Right ventricle myocardium inferior (tissue), 1 donor: ENCODE measurements at regions not wholly inside any gene's neighbourhood (a gene's known extent, or its start where the extent isn't known, plus 50 kb on each side); places are given as distances from the start of the nearest gene placed in this dataset.

Experiments
- ATAC-seq: fragments of 200-7000 bp; cut with Tn5 transposase; one replicate; pipeline ENCODE4 v1.9.1; 2020; ENCODE audit warnings: mild to moderate bottlenecking, moderate library complexity
- DNase-seq: peaks from one replicate; pipeline ENCODE4 v3.0.0; 2021; ENCODE audit errors: missing footprints
- intact Hi-C: fragments of 100-400 bp; cut with DNase I; formaldehyde crosslinking; loops from one replicate; pipeline ENCODE4 v1.11.0; 2022
- donor health status: DM: no; HTN: yes; CAD: no; lungs with severe emphysema.

DNA sequence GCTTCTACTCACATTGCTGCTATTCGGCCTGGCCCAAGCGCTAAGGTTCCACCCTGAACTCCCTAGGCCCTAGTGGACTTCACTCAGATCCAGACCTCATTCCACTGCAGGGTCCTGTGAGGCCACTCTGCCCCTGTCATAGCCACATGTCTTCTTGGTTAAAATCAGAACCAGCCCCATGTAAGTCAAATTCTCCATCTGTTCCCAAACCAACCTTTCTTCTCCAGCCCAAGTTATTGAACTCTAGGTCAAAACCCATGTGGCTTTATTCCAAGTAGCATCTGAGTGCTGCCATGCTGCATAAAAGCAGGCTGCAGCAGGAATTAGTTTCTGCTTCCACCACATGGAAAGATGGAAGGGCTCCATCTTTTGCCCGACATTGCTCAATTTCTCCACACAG is 281.2 kb downstream of the SNX13 start:
- intact Hi-C loops, result no loop called here
- ATAC-seq, result no peak
- no peak for DNase-seq

- intact Hi-C loops, result no loop called here
- DNase-seq (no peak), ATAC-seq (no peak)
Measured at GRCh38 chr7:17660116-17660515, 280.2 kb downstream of the SNX13 start.

DNA sequence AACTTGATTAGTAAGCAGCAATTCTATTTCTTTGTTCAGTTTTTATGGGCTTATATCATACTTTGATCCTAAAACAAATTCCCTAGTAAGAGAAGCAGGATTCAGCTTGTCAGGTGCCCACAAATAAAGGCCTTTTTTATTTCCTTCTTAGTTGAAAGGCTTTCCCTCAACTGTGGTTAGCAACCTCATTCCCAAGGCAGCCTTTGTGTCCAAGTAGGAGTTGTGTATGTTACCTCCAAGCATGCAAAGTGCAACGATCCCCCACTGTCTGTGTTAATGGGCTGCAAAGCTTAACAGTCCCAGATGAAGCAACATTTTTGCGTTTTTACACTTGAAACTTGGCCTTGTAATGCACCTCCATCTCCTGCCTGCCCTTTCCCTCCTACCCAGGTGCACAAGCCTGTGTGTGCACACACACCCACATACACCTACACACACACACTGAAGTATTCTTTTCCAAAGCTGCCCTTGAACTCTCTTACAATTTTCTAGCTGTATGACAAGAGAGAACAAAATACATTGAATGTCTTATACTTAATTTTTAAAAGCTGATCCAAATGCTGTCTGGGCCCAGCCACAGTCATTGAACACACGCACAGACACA is 278.2 kb downstream of the SNX13 start:
- intact Hi-C loops, result no loop called here
- ATAC-seq (no peak), DNase-seq (no peak)

GRCh38 chr7:17663061-17663675 is 277.1 kb downstream of the SNX13 start:
- no peak for DNase-seq
- ATAC-seq, result no peak
- intact Hi-C loops, result no loop called here

- DNase-seq, result peak; percentile 63
Measured at GRCh38 chr7:17665029-17665428, 275.3 kb downstream of the SNX13 start.

DNA sequence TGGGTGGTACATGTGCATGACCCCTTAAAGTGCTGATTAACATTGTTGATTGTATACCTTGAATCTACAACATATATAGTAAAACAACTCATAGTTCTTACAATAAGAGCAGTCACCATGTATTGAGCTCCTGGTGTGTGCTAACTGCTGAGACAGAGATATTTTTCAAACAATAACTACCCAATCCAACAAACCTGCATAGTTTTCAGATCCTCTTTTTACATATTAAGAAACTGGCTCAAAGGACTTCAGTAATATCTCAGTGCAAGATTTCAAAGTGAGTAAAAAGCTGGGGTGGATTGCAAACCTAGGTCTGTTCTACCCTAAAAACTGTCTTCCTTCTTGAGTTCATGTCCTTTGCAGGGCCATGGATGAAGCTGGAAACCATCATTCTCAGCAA is 272.2 kb downstream of the SNX13 start:
- ATAC-seq (no peak), DNase-seq (no peak)
- intact Hi-C loops, result no loop called here

More at GRCh38 chr7:17665029-17665428, 275.3 kb downstream of the SNX13 start:
- intact Hi-C loops, result no loop called here
- no peak for ATAC-seq

DNA sequence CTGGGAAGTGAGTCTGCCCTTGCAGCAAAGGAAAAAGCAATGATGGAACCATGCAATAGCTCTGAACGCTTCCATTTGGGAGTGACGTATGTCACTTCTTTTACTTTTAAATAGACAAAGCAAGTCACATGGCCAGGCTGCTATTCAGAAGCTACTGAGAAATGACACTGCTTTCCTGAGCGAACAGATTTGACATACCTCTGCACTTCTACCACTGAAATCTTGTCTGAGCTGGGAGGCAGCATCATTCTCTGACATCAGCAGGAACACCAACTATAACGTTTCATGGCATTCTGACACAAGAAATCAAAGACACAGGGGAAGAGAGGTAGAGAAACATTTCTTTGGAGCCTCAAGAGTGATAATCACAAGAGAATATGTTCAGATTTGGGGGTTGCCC is 271.1 kb downstream of the SNX13 start:
- ATAC-seq (no peak), DNase-seq (no peak)
- intact Hi-C loops, result no loop called here

DNA sequence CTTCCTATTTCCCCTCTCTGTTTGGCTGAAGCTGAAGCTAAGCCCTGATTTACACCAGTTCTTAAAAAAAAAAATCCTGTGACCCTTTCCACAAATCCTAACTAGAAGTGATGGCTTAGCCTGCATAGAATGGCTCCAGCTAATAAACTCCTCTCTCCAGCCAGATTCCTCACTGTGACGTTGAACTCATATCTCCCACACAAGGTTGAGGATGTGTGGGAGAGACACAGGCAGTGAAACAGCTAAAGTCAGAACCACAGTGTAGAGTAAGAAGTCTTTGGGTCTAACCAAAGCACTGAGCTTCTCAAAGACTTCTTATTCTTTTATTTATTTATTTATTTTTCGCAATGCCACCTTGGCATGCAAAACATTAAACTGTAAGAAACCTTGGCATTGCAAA is 268.3 kb downstream of the SNX13 start:
- DNase-seq (no peak), ATAC-seq (no peak)
- intact Hi-C loops, result no loop called here

DNA sequence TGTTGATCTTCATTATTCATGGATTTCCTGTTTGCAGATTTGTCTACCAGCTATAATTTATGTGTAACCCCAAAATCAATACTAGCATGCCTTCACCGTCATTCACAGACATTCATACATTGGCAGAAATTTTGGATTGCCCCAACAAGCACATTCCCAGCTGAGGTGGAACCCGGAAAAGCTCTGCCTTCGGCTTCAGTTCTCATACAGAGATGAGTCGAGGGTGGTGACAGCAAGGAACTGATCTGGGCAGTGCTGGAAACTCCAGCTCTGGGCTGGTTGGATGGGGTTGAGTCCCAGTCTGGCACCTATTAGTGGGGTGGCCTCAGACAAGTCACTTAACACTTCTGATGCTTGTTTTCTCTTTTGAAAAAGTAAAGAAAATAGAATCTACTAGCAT is 267.5 kb downstream of the SNX13 start:
- intact Hi-C loops, result no loop called here
- no peak for ATAC-seq
- DNase-seq, result no peak

DNA sequence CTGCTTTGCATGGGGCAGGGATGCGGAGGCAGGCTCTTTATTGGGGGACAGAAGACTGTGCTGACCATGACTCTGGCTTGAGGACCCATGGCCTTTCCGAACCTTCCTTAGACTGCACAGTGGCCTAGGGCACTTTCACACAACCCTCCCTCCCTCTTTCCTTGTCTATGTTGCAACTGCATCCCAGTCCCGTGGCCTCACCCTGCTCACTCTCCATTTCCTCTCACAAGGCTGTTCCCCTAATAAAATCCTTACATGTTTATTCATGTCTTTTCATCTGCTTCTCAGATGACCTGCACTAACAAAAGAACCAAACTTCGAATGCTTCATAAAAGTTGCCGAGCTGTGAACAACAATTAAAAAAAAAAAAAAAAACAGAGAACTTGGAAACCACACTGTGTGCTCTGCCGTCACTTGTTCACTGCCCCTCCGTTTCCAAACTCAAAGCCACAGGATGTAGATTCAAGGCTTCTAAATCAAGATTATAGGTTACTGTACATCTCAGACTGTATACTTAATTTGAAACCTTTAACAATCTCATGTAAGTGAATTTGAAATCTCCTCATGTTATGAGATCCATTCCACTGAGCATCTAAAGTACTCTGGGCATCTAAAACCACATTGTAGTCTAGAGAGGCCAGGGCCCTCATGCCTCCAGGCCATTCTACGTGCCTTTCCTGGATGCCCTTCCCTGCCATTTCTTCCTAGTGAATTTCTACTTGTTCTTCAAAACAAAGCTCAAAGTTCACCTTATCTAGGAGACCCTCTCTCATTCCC is 265.9 kb downstream of the SNX13 start:
- ATAC-seq, result no peak
- intact Hi-C loops, result no loop called here
- DNase-seq, result no peak

DNA sequence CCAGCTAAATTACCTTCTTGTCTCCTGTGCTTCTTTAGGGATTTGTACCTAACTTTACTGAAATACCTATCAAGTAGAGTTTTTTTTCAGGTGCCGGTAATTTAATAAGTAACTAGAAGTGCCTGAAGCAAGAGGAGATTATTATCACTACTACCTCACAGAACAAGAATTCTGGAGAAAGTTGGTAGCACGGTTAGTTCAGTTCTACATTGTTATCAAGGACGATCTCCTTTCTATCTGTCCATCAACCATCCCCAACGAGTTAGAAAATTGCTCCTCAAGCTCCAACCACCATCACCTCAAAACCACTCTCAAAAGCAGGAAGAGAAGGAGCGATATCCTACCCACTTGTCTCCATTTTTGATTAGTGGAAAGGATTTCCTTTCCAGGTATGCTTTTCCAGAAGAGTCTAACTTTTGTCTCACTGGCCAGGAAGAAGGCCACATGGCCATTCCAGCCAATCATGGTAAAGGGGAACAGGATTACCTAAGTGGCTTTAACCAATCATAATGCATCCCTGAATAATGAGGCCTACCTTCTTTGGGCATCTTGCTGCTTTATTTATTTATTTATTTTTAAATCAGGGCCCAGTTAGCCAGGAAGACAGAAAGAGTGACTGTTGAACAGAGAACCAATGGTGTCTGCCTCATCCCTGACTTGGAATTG is 265.2 kb downstream of the SNX13 start:
- intact Hi-C loops, result no loop called here

GRCh38 chr7:17677408-17677807 is 262.9 kb downstream of the SNX13 start:
- no peak for ATAC-seq
- DNase-seq, result no peak
- intact Hi-C loops, result no loop called here

More for the DNA sequence above, 265.2 kb downstream of the SNX13 start:
- ATAC-seq (no peak), DNase-seq (no peak)

DNA sequence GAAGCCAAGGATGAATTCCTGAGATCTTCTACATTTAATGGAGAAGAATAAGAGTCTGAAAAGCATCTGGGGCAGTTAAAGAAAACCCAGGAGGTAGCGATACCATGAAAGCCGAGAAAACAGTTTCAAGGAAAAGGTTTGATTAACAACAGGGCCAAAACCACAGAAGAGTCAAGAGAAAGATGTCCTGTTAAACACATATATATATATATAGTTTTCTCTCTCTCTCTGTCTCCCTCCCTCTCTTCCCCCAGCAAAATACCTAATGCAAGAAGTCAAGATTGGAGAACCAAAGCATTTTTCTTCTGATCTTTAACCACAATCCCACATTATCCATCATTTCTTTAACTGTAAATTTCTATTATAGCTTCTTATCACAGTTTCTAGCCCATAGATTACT is 261.4 kb downstream of the SNX13 start:
- intact Hi-C loops, result no loop called here
- no peak for ATAC-seq
- DNase-seq, result no peak

DNA sequence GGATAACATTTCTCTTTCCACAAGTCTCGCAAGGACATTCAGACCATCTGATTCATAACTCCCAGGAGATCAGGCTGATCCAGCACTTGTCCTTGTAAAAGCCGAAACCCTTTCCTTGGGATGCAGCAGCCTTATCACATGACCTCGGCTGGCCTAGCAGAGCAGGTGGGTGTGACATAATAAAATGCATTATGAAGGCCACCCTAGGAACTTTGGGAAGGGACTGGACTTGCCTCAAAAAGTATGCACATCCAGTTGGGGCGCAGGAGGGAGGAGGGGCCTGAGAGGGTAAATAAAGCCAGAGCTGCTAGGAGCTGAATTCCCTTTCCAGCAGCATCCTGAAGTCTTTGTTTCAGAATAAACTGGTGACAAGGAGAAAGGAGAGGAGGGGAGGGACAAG is 260.8 kb downstream of the SNX13 start:
- peak; percentile 93 for ATAC-seq
- intact Hi-C loops, result no loop called here
- peak; percentile 57 for DNase-seq

DNA sequence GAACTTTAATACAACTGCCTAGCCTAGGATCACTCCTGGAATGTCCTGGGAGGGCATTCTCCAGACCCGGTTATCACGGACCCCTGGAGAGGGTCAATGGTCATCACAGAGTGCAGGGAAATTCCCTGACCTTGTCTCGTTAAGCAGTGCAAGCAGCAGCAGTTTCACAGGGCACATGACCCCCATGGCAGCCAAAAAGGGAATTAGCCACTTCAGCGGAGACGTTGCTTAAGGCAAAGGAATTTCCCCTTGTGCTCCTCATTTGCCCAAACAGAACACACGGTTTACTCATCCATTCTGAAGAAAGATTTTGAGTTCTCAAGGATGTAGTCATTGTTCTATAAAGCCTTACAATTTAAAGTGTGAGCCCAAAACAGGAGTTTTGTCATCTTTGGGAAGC is 260.3 kb downstream of the SNX13 start:
- DNase-seq, result no peak
- intact Hi-C loops, result loop anchor here (5.0 to 10.0 kb wide), 2 partner anchors 667 to 1985 kb away; no protein-coding TSS in a partner anchor
- peak; percentile 47 for ATAC-seq

DNA sequence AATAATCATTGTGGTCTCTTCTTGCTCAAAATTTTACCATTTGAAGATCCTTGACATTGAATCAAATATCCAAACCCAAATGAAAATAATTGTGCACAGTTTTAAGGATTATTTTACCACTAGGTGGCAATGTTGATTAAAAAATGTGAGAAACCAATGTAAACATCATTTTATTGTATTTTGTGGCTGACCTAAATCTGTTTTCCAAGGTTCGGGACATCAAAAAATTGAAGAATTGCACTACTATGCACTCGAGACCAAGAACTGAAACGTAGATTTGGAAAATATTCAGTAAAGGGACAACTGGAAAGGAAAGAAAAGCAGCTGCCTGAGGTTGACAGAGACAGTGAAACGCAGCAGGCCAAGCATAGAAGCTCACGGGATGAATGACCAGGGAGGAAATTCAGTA is 259.3 kb downstream of the SNX13 start:
- DNase-seq (no peak), ATAC-seq (no peak)
- intact Hi-C loops, result loop anchor here (5.0 to 10.0 kb wide), 2 partner anchors 666 to 1984 kb away; no protein-coding TSS in a partner anchor

GRCh38 chr7:17681965-17682364 is 258.3 kb downstream of the SNX13 start:
- no peak for ATAC-seq
- intact Hi-C loops, result loop anchor here (5.0 to 10.0 kb wide), 2 partner anchors 665 to 1983 kb away; no protein-coding TSS in a partner anchor

DNA sequence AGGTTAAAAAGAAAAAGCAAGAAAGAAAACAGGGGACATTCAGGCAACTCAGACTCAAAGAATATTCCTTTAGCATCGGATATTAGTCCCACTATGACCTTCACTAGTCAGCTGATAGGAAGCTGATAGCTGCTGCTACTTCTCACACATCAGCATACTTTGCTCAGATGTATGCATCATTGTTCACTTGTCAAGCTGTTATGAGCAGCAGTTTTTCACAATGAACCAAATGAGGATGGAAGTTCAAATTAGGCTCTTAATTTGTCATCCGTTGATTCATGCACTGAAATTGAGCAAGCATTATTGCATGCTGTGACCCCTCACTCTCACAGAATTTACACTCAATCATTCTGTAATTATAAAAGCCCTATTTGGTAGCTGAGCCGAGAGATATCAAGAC is 257.7 kb downstream of the SNX13 start:
- ATAC-seq, result no peak
- DNase-seq, result no peak
- intact Hi-C loops, result loop anchor here (5.0 to 10.0 kb wide), 2 partner anchors 665 to 1982 kb away; no protein-coding TSS in a partner anchor

More at GRCh38 chr7:17681965-17682364, 258.3 kb downstream of the SNX13 start:
- no peak for DNase-seq

DNA sequence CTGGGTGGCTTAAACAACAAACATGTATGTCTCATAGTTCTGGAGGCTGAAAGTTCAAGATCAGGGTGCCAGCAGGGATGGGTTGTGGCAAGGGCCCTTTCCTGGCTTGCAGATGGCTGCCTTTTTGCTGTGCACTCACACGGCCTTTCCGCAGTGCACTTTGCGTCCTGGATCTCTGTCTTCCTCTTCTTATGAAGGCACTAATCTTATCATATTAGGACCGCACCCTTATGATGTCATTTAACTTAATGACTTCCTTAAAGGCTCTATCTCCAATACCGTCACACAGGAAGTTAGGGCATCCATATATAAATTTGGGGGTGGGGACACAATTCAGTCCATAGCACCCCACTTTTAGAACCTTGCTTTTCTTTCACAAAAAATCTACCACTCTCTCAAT is 255.2 kb downstream of the SNX13 start:
- intact Hi-C loops, result loop anchor here (10.0 kb wide), 1 partner anchor 1980 kb away; no protein-coding TSS in a partner anchor
- DNase-seq (no peak), ATAC-seq (no peak)
